A673 (cell line): ENCODE measurements at regions not wholly inside any gene's neighbourhood (a gene's known extent, or its start where the extent isn't known, plus 50 kb on each side); places are given as distances from the start of the nearest gene placed in this dataset.
"Not testable (repeated sequence)": the region's sequence is repeated elsewhere in the genome, so short reads cannot be mapped to it uniquely, and the experiment has no call there.

Source experiments
- CTCF ChIP-seq: fragments of 300-800, 200-600 bp; sonication (generic); conservative IDR thresholded peaks from 2 replicates; pipeline ENCODE4 v1.5.1; 2017; ENCODE audit warnings: low read depth, mild to moderate bottlenecking, antibody characterized with exemption, low read length, moderate library complexity, mixed read lengths
- EZH2 ChIP-seq: fragments of 200-600 bp; sonication (generic); IDR thresholded peaks from 2 replicates; pipeline ENCODE4 v1.6.1; 2017; ENCODE audit warnings: borderline replicate concordance, low read depth, mild to moderate bottlenecking, mixed read lengths, antibody characterized with exemption, low read length; ENCODE audit not compliant: poor library complexity, severe bottlenecking

- TF ChIP-seq CTCF, EZH2: not testable (repeated sequence)
Observed at GRCh38 chr18:66223317-66223716, 380.6 kb downstream of the CDH19 start.
